ENCODE measurements at regions not wholly inside any gene's neighbourhood (a gene's known extent, or its start where the extent isn't known, plus 50 kb on each side); places are given as distances from the start of the nearest gene placed in this dataset.
"Not testable (repeated sequence)": the region's sequence is repeated elsewhere in the genome, so short reads cannot be mapped to it uniquely, and the experiment has no call there.

DNA sequence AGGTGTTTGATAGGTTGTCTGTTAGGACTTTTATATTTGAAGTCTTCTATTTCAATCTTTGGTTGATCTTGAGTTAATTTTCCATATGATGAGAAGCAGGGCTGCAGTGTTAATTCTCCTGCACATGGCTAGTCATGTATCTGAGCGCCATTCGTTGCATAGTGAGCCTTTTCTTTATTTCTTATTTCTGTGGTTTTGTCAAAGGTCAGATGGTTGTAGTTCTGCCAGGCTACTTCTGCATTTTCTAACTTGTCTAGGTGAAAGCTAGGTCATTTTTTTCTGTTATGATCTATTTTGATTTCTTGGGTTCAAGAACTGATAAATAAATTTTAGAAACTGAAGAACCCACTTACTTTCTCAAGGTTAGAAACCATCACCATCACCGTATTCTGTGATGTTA is 56.7 kb downstream of the CCDC74A start:
- no peak overlapping the region for H3K27ac Mint-ChIP-seq
- H3K4me3 Mint-ChIP-seq: no peak overlapping the region
- peaks cover 0 to 3% (median 0%) of the 10 kb centered on the region in 7 donors for H3K9me3 Mint-ChIP-seq
- Histone ChIP-seq H3K4me1 (ENCODE audit: control insufficient read depth, insufficient read depth, low read length, poor library complexity, severe bottlenecking) (no peaks in the 10 kb centered on the region), H3K9me3 (ENCODE audit: control insufficient read depth in 2 of 2, low read length in 2 of 2) (no peaks in the 10 kb centered on the region), H3K27me3 (ENCODE audit: control insufficient read depth, insufficient read depth, low read length) (no peaks in the 10 kb centered on the region), H3K27ac (ENCODE audit: insufficient read depth, low read length, poor library complexity, severe bottlenecking) (no peak overlapping the region), H3K36me3 (ENCODE audit: control insufficient read depth, insufficient read depth, low read length) (no peaks in the 10 kb centered on the region), H3K4me3 (ENCODE audit: low read depth, low read length) (no peak overlapping the region)
- no peak for DNase-seq
- H3K36me3 Mint-ChIP-seq: no peaks in the 10 kb centered on the region
- peaks cover 16% of the 10 kb centered on the region for H3K27me3 Mint-ChIP-seq
- ATAC-seq (ENCODE audit: low read depth in 2 of 2): no peak
- H3K4me1 Mint-ChIP-seq: no peaks in the 10 kb centered on the region

- Mint-ChIP-seq H3K4me1 (no peaks in the 10 kb centered on the region), H3K4me3 (no peak overlapping the region), H3K9me3 (peaks cover 0 to 3% (median 0%) of the 10 kb centered on the region in 7 donors), H3K27me3 (peaks cover 16% of the 10 kb centered on the region), H3K36me3 (no peaks in the 10 kb centered on the region), H3K27ac (no peak overlapping the region)
- Histone ChIP-seq H3K4me1 (ENCODE audit: control insufficient read depth, insufficient read depth, low read length, poor library complexity, severe bottlenecking) (no peaks in the 10 kb centered on the region), H3K27ac (ENCODE audit: insufficient read depth, low read length, poor library complexity, severe bottlenecking) (no peak overlapping the region), H3K27me3 (ENCODE audit: control insufficient read depth, insufficient read depth, low read length) (no peaks in the 10 kb centered on the region), H3K4me3 (ENCODE audit: low read depth, low read length) (no peak overlapping the region), H3K36me3 (ENCODE audit: control insufficient read depth, insufficient read depth, low read length) (no peaks in the 10 kb centered on the region), H3K9me3 (ENCODE audit: control insufficient read depth in 2 of 2, low read length in 2 of 2) (no peaks in the 10 kb centered on the region)
- ATAC-seq (ENCODE audit: low read depth in 2 of 2) (no peak), DNase-seq (no peak)
Observed at GRCh38 chr2:131584940-131585339, 57.3 kb downstream of the CCDC74A start.

GRCh38 chr2:131588152-131588873 is 60.6 kb downstream of the CCDC74A start:
- Histone ChIP-seq H3K4me1 (ENCODE audit: control insufficient read depth, insufficient read depth, low read length, poor library complexity, severe bottlenecking) (no peaks in the 10 kb centered on the region), H3K9me3 (ENCODE audit: control insufficient read depth in 2 of 2, low read length in 2 of 2) (no peaks in the 10 kb centered on the region), H3K27me3 (ENCODE audit: control insufficient read depth, insufficient read depth, low read length) (no peaks in the 10 kb centered on the region), H3K36me3 (ENCODE audit: control insufficient read depth, insufficient read depth, low read length) (no peaks in the 10 kb centered on the region), H3K27ac (ENCODE audit: insufficient read depth, low read length, poor library complexity, severe bottlenecking) (no peak overlapping the region), H3K4me3 (ENCODE audit: low read depth, low read length) (no peak overlapping the region)
- H3K36me3 Mint-ChIP-seq: no peaks in the 10 kb centered on the region
- DNase-seq (no peak), ATAC-seq (ENCODE audit: low read depth in 2 of 2) (no peak)
- H3K27ac Mint-ChIP-seq: no peak overlapping the region
- H3K4me3 Mint-ChIP-seq: no peak overlapping the region
- H3K9me3 Mint-ChIP-seq: no peaks in the 10 kb centered on the region
- no peaks in the 10 kb centered on the region for H3K4me1 Mint-ChIP-seq
- H3K27me3 Mint-ChIP-seq: peaks cover 16% of the 10 kb centered on the region

- H3K9me3 Mint-ChIP-seq; H3K4me1 ChIP-seq (ENCODE audit: control insufficient read depth, insufficient read depth, low read length, poor library complexity, severe bottlenecking); H3K27ac ChIP-seq (ENCODE audit: insufficient read depth, low read length, poor library complexity, severe bottlenecking); H3K27ac Mint-ChIP-seq; H3K36me3 Mint-ChIP-seq; H3K4me3 Mint-ChIP-seq; H3K36me3 ChIP-seq (ENCODE audit: control insufficient read depth, insufficient read depth, low read length); H3K27me3 ChIP-seq (ENCODE audit: control insufficient read depth, insufficient read depth, low read length); H3K4me1 Mint-ChIP-seq; ATAC-seq (ENCODE audit: low read depth in 2 of 2); H3K9me3 ChIP-seq (ENCODE audit: control insufficient read depth in 2 of 2, low read length in 2 of 2); DNase-seq; H3K4me3 ChIP-seq (ENCODE audit: low read depth, low read length): not testable (repeated sequence)
- peaks cover 16% of the 10 kb centered on the region for H3K27me3 Mint-ChIP-seq
Observed at GRCh38 chr2:131589126-131589525, 61.4 kb downstream of the CCDC74A start.

DNA sequence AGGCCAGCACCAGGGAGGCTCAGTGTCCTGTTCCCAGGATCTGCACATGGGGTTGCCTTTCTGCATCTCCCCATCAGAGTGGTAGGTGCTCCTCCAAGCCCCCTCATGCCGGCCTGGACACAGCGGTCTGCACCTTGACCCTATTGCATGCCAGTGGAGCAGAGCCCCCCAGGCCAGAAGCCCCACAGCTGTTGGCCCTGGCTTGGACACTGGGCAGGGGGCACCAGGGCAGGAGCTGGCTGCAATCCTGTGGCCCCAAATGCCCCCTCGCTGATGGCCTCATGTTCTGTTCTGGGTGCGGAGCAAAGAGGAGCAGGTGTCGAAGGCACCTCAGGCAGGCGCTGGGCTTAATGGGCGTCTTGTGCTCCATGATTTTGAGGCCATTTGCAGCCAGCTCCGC is 62.7 kb downstream of the CCDC74A start:
- Histone ChIP-seq H3K4me3 (ENCODE audit: low read depth, low read length) (no peak overlapping the region), H3K9me3 (ENCODE audit: control insufficient read depth in 2 of 2, low read length in 2 of 2) (no peaks in the 10 kb centered on the region), H3K4me1 (ENCODE audit: control insufficient read depth, insufficient read depth, low read length, poor library complexity, severe bottlenecking) (no peaks in the 10 kb centered on the region), H3K27ac (ENCODE audit: insufficient read depth, low read length, poor library complexity, severe bottlenecking) (no peak overlapping the region), H3K36me3 (ENCODE audit: control insufficient read depth, insufficient read depth, low read length) (no peaks in the 10 kb centered on the region), H3K27me3 (ENCODE audit: control insufficient read depth, insufficient read depth, low read length) (no peaks in the 10 kb centered on the region)
- Mint-ChIP-seq H3K27ac (no peak overlapping the region), H3K36me3 (no peaks in the 10 kb centered on the region), H3K9me3 (no peaks in the 10 kb centered on the region), H3K27me3 (peaks cover 16% of the 10 kb centered on the region), H3K4me1 (no peaks in the 10 kb centered on the region), H3K4me3 (no peak overlapping the region)
- ATAC-seq (ENCODE audit: low read depth in 2 of 2) (no peak), DNase-seq (no peak)

GRCh38 chr2:131590896-131591295 is 63.2 kb downstream of the CCDC74A start:
- Mint-ChIP-seq H3K27ac (no peak overlapping the region), H3K36me3 (no peaks in the 10 kb centered on the region), H3K4me3 (no peak overlapping the region), H3K9me3 (no peaks in the 10 kb centered on the region), H3K27me3 (peaks cover 16% of the 10 kb centered on the region), H3K4me1 (no peaks in the 10 kb centered on the region)
- Histone ChIP-seq H3K27me3 (ENCODE audit: control insufficient read depth, insufficient read depth, low read length) (no peaks in the 10 kb centered on the region), H3K4me3 (ENCODE audit: low read depth, low read length) (no peak overlapping the region), H3K27ac (ENCODE audit: insufficient read depth, low read length, poor library complexity, severe bottlenecking) (no peak overlapping the region), H3K9me3 (ENCODE audit: control insufficient read depth in 2 of 2, low read length in 2 of 2) (no peaks in the 10 kb centered on the region), H3K4me1 (ENCODE audit: control insufficient read depth, insufficient read depth, low read length, poor library complexity, severe bottlenecking) (no peaks in the 10 kb centered on the region), H3K36me3 (ENCODE audit: control insufficient read depth, insufficient read depth, low read length) (no peaks in the 10 kb centered on the region)
- DNase-seq: no peak
- ATAC-seq (ENCODE audit: low read depth in 2 of 2): no peak

DNA sequence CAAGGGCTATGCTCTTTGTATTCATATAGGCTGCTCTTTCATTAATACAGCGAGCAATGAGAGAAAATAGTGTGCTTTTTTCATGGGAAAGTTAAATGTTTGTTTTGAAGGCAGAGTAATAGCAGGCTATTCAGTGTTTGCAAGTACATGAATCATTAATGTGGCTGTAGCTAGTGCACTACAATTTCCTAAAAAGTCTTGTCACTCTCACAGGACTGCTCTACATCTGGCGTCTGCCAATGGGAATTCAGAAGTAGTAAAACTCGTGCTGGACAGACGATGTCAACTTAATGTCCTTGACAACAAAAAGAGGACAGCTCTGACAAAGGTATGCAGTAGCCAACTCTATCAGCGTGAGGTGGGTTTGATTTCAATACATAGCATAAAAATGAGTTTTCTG is 68.9 kb downstream of the CCDC74A start:
- not testable (repeated sequence) for H3K4me1 Mint-ChIP-seq; H3K4me1 ChIP-seq (ENCODE audit: control insufficient read depth, insufficient read depth, low read length, poor library complexity, severe bottlenecking); H3K27me3 Mint-ChIP-seq; H3K36me3 Mint-ChIP-seq; H3K9me3 Mint-ChIP-seq; H3K36me3 ChIP-seq (ENCODE audit: control insufficient read depth, insufficient read depth, low read length); H3K27ac ChIP-seq (ENCODE audit: insufficient read depth, low read length, poor library complexity, severe bottlenecking); H3K27ac Mint-ChIP-seq; DNase-seq; H3K9me3 ChIP-seq (ENCODE audit: control insufficient read depth in 2 of 2, low read length in 2 of 2); ATAC-seq (ENCODE audit: low read depth in 2 of 2); H3K27me3 ChIP-seq (ENCODE audit: control insufficient read depth, insufficient read depth, low read length); H3K4me3 ChIP-seq (ENCODE audit: low read depth, low read length); H3K4me3 Mint-ChIP-seq

- not testable (repeated sequence) for H3K9me3 Mint-ChIP-seq; H3K4me3 ChIP-seq (ENCODE audit: low read depth, low read length); H3K4me1 Mint-ChIP-seq; H3K4me1 ChIP-seq (ENCODE audit: control insufficient read depth, insufficient read depth, low read length, poor library complexity, severe bottlenecking); H3K27ac Mint-ChIP-seq; H3K27ac ChIP-seq (ENCODE audit: insufficient read depth, low read length, poor library complexity, severe bottlenecking); ATAC-seq (ENCODE audit: low read depth in 2 of 2); H3K36me3 Mint-ChIP-seq; DNase-seq; H3K9me3 ChIP-seq (ENCODE audit: control insufficient read depth in 2 of 2, low read length in 2 of 2); H3K36me3 ChIP-seq (ENCODE audit: control insufficient read depth, insufficient read depth, low read length); H3K27me3 ChIP-seq (ENCODE audit: control insufficient read depth, insufficient read depth, low read length); H3K4me3 Mint-ChIP-seq
- H3K27me3 Mint-ChIP-seq: peaks cover 18% of the 10 kb centered on the region
Observed at GRCh38 chr2:131602444-131602843, 74.8 kb downstream of the CCDC74A start.
